PC-3 (cell line): ENCODE measurements at regions not wholly inside any gene's neighbourhood (a gene's known extent, or its start where the extent isn't known, plus 50 kb on each side); places are given as distances from the start of the nearest gene placed in this dataset.
"Not testable (repeated sequence)": the region's sequence is repeated elsewhere in the genome, so short reads cannot be mapped to it uniquely, and the experiment has no call there.

Experiments
- ATAC-seq: fragments of 200-7000 bp; cut with Tn5 transposase; 2 replicates; pipeline ENCODE4 v1.9.1; 2020; ENCODE audit warnings: mild to moderate bottlenecking, moderate library complexity
- BruUV-seq: library from RNA; stranded (reverse); fragments of 400-500 nt; replicated peaks from 2 replicates; lab custom pipeline; 2021; lab: Mats Ljungman, UMichigan
- CTCF ChIA-PET: fragments of 300-600 bp; sonication (Branson Sonifier 250); formaldehyde crosslinking; loops from one replicate; lab custom pipeline; 2022; ENCODE audit warnings: antibody characterized with exemption; lab: Charles Lee
- POLR2A ChIA-PET: fragments of 300-600 bp; sonication (Branson Sonifier 250); formaldehyde crosslinking; loops from one replicate; lab custom pipeline; 2022; ENCODE audit warnings: antibody characterized with exemption; ENCODE audit not compliant: unreplicated experiment; lab: Charles Lee
- DNase-seq: peaks from one replicate; pipeline ENCODE4 v3.0.0-alpha.2; 2015
- H2AFZ ChIP-seq: fragments of 300-600 bp; sonication (generic); 2 replicates; pipeline ENCODE4 v1.6.0; 2016; ENCODE audit warnings: antibody characterized with exemption, low read length
- H3F3A ChIP-seq: fragments of 300-600 bp; sonication (generic); one replicate; pipeline ENCODE4 v1.6.0; 2017; ENCODE audit warnings: antibody characterized with exemption, low read length, control low read depth, mild to moderate bottlenecking; ENCODE audit not compliant: unreplicated experiment
- H3K27ac ChIP-seq: fragments of 300-600 bp; sonication (generic); 2 replicates; pipeline ENCODE4 v1.5.1; 2016; ENCODE audit warnings: mild to moderate bottlenecking, low read length
- H3K27me3 ChIP-seq: fragments of 300-600 bp; sonication (generic); 2 replicates; pipeline ENCODE4 v1.6.1; 2016; ENCODE audit warnings: low read length, mixed read lengths
- H3K36me3 ChIP-seq: fragments of 300-600 bp; sonication (generic); 2 replicates; pipeline ENCODE4 v1.6.1; 2016; ENCODE audit warnings: low read depth, mixed run types, low read length, mixed read lengths
- H3K4me1 ChIP-seq: fragments of 300-600 bp; sonication (generic); 2 replicates; pipeline ENCODE4 v1.5.1; 2016; ENCODE audit warnings: low read length; ENCODE audit not compliant: insufficient read depth
- H3K4me2 ChIP-seq: fragments of 300-600 bp; sonication (generic); 2 replicates; pipeline ENCODE4 v1.6.0; 2016; ENCODE audit warnings: low read length
- H3K4me3 ChIP-seq: fragments of 300-600 bp; sonication (generic); 2 replicates; pipeline ENCODE4 v1.5.1; 2016; ENCODE audit warnings: mild to moderate bottlenecking, low read length, mixed read lengths
- H3K79me2 ChIP-seq: fragments of 300-600 bp; sonication (generic); 2 replicates; pipeline ENCODE4 v1.6.1; 2017; ENCODE audit warnings: low read length, mixed read lengths
- H3K9ac ChIP-seq: fragments of 300-600 bp; sonication (generic); 2 replicates; pipeline ENCODE4 v1.6.0; 2016; ENCODE audit warnings: mild to moderate bottlenecking, low read length
- H3K9me2 ChIP-seq: fragments of 300-600 bp; sonication (generic); replicated peaks from 2 replicates; pipeline ENCODE4 v1.6.1; 2016; ENCODE audit warnings: mixed run types, low read length, mixed read lengths
- H3K9me3 ChIP-seq: fragments of 300-600 bp; sonication (generic); 2 replicates; pipeline ENCODE4 v1.6.1; 2016; ENCODE audit warnings: low read length, mixed read lengths
- H4K20me1 ChIP-seq: fragments of 300-600 bp; sonication (generic); 2 replicates; pipeline ENCODE4 v1.6.1; 2016; ENCODE audit warnings: low read length, mixed read lengths
- intact Hi-C: fragments of 100-400 bp; cut with micrococcal nuclease; formaldehyde crosslinking; loops from 2 replicates; pipeline ENCODE4 v1.9.0; 2023

- H2AFZ ChIP-seq, intact Hi-C loops, H3K79me2 ChIP-seq, H3K9ac ChIP-seq, H3K27ac ChIP-seq, H4K20me1 ChIP-seq, H3K4me3 ChIP-seq, BruUV-seq, DNase-seq, H3K9me3 ChIP-seq, H3K27me3 ChIP-seq, H3F3A ChIP-seq, CTCF ChIA-PET, H3K9me2 ChIP-seq, H3K4me2 ChIP-seq, H3K4me1 ChIP-seq, H3K36me3 ChIP-seq, ATAC-seq, POLR2A ChIA-PET: not testable (repeated sequence)
Observed at GRCh38 chr15:22194739-22195617, 114.7 kb downstream of the OR4M2 start.

- CTCF ChIA-PET, BruUV-seq, H3K9me2 ChIP-seq, H4K20me1 ChIP-seq, H3F3A ChIP-seq, H3K9ac ChIP-seq, H3K79me2 ChIP-seq, DNase-seq, ATAC-seq, H3K4me2 ChIP-seq, POLR2A ChIA-PET, intact Hi-C loops, H3K4me3 ChIP-seq, H3K36me3 ChIP-seq, H3K27me3 ChIP-seq, H3K27ac ChIP-seq, H2AFZ ChIP-seq, H3K4me1 ChIP-seq, H3K9me3 ChIP-seq: not testable (repeated sequence)
Observed at GRCh38 chr15:22196423-22196822, 116.1 kb downstream of the OR4M2 start.

GRCh38 chr15:22200417-22200816 is 120.1 kb downstream of the OR4M2 start:
- H3K4me2 ChIP-seq, H3K79me2 ChIP-seq, H2AFZ ChIP-seq, BruUV-seq, H3K4me1 ChIP-seq, intact Hi-C loops, H3K9me2 ChIP-seq, POLR2A ChIA-PET, H3K9ac ChIP-seq, H3K36me3 ChIP-seq, H3K9me3 ChIP-seq, H3F3A ChIP-seq, CTCF ChIA-PET, H3K4me3 ChIP-seq, H3K27me3 ChIP-seq, H3K27ac ChIP-seq, DNase-seq, ATAC-seq, H4K20me1 ChIP-seq: not testable (repeated sequence)

- CTCF ChIA-PET = not testable (repeated sequence)
Observed at GRCh38 chr15:22201993-22202659, 121.8 kb downstream of the OR4M2 start.

GRCh38 chr15:22203208-22203607 is 122.9 kb downstream of the OR4M2 start:
- H4K20me1 ChIP-seq, H3F3A ChIP-seq, POLR2A ChIA-PET, DNase-seq, H3K9me3 ChIP-seq, H2AFZ ChIP-seq, H3K9me2 ChIP-seq, ATAC-seq, H3K4me1 ChIP-seq, H3K27ac ChIP-seq, BruUV-seq, H3K79me2 ChIP-seq, H3K36me3 ChIP-seq, CTCF ChIA-PET, H3K27me3 ChIP-seq, H3K9ac ChIP-seq, intact Hi-C loops, H3K4me2 ChIP-seq, H3K4me3 ChIP-seq: not testable (repeated sequence)

More at GRCh38 chr15:22201993-22202659, 121.8 kb downstream of the OR4M2 start:
- H3K9ac ChIP-seq, H3K79me2 ChIP-seq, H3K9me3 ChIP-seq, H3F3A ChIP-seq, H3K27me3 ChIP-seq, BruUV-seq, H3K36me3 ChIP-seq, H3K4me1 ChIP-seq, intact Hi-C loops, H3K4me3 ChIP-seq, H3K9me2 ChIP-seq, H4K20me1 ChIP-seq, DNase-seq, POLR2A ChIA-PET, H2AFZ ChIP-seq, H3K4me2 ChIP-seq, ATAC-seq, H3K27ac ChIP-seq: not testable (repeated sequence)

GRCh38 chr15:22209086-22209485 is 128.8 kb downstream of the OR4M2 start:
- BruUV-seq, H3K36me3 ChIP-seq, DNase-seq, H3K4me1 ChIP-seq, ATAC-seq, H3K9me2 ChIP-seq, H3K4me3 ChIP-seq, H3K9me3 ChIP-seq, H3K27me3 ChIP-seq, H4K20me1 ChIP-seq, intact Hi-C loops, H3K27ac ChIP-seq, H3F3A ChIP-seq, H3K79me2 ChIP-seq, POLR2A ChIA-PET, CTCF ChIA-PET, H3K9ac ChIP-seq, H3K4me2 ChIP-seq, H2AFZ ChIP-seq: not testable (repeated sequence)
